Fibroblast of skin of left quadriceps (primary cell): ENCODE measurements at regions not wholly inside any gene's neighbourhood (a gene's known extent, or its start where the extent isn't known, plus 50 kb on each side); places are given as distances from the start of the nearest gene placed in this dataset.

Experiments
- DNase-seq, 2 experiments: peaks; one replicate each; pipeline ENCODE4 v3.0.0-alpha.2; 2013; ENCODE audit warnings: low read depth in 2 of 2

GRCh38 chr7:50962962-50963374 lies 180.3 kb upstream of the GRB10 start:
- peak in 1 of 2 experiments; percentile 1 for DNase-seq

- no peak for DNase-seq
Observed at GRCh38 chr7:50962281-50962883, 179.7 kb upstream of the GRB10 start.

GRCh38 chr7:50960621-50961310 lies 178.1 kb upstream of the GRB10 start:
- DNase-seq: no peak

- no peak for DNase-seq
Observed at GRCh38 chr7:50959991-50960390, 177.3 kb upstream of the GRB10 start.

GRCh38 chr7:50959560-50959959 lies 176.9 kb upstream of the GRB10 start:
- no peak for DNase-seq

- DNase-seq: no peak
Observed at GRCh38 chr7:50957855-50958254, 175.2 kb upstream of the GRB10 start.

- DNase-seq: no peak
Observed at GRCh38 chr7:50957431-50957830, 174.7 kb upstream of the GRB10 start.

- no peak for DNase-seq
Observed at GRCh38 chr7:50956522-50957155, 173.9 kb upstream of the GRB10 start.

- DNase-seq: no peak
Observed at GRCh38 chr7:50954716-50955115, 172.0 kb upstream of the GRB10 start.

GRCh38 chr7:50954245-50954644 lies 171.5 kb upstream of the GRB10 start:
- DNase-seq: no peak

- no peak for DNase-seq
Observed at GRCh38 chr7:50953820-50954219, 171.1 kb upstream of the GRB10 start.

- DNase-seq: no peak
Observed at GRCh38 chr7:50953303-50953702, 170.6 kb upstream of the GRB10 start.

- DNase-seq: no peak
Observed at GRCh38 chr7:50952544-50952943, 169.8 kb upstream of the GRB10 start.

GRCh38 chr7:50952120-50952519 lies 169.4 kb upstream of the GRB10 start:
- DNase-seq: no peak

GRCh38 chr7:50943482-50943881 lies 160.8 kb upstream of the GRB10 start:
- DNase-seq: no peak

- no peak for DNase-seq
Observed at GRCh38 chr7:50941525-50941924, 158.8 kb upstream of the GRB10 start.

- DNase-seq: peak in 1 of 2 experiments; percentile 2
Observed at GRCh38 chr7:50940621-50941020, 157.9 kb upstream of the GRB10 start.

GRCh38 chr7:50939021-50939420 lies 156.3 kb upstream of the GRB10 start:
- DNase-seq: no peak

- DNase-seq: no peak
Observed at GRCh38 chr7:50937727-50938126, 155.0 kb upstream of the GRB10 start.

GRCh38 chr7:50926049-50926448 lies 143.4 kb upstream of the GRB10 start:
- DNase-seq: no peak

- DNase-seq: no peak
Observed at GRCh38 chr7:50923476-50923875, 140.8 kb upstream of the GRB10 start.

GRCh38 chr7:50921114-50921813 lies 138.6 kb upstream of the GRB10 start:
- no peak for DNase-seq
